ENCODE measurements at regions not wholly inside any gene's neighbourhood (a gene's known extent, or its start where the extent isn't known, plus 50 kb on each side); places are given as distances from the start of the nearest gene placed in this dataset.
A peak's percentile ranks its signal among the peaks of the same experiment; 100 is the strongest.

DNA sequence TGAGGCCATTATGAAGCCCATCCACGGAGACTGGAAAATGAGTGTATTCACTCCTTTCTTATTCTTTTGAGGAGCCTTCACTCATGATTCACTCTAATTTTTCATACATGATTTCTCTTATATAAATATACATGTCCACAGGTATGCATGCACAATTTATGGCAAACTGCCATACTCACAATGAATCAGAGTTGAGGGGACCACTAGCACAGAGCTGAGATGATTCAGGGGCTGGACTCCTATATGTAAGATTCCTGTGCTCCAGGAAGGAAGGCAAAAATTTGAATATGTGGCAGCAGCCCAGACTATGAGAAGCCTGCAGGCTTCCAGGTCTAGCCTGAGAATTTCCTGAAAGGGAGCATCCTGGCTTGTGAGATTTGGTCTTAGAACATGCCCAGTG, 484.6 kb downstream of the PRELID2 start:
- peaks cover 9% of the 10 kb centered on the region for H3K9me3 Mint-ChIP-seq

DNA sequence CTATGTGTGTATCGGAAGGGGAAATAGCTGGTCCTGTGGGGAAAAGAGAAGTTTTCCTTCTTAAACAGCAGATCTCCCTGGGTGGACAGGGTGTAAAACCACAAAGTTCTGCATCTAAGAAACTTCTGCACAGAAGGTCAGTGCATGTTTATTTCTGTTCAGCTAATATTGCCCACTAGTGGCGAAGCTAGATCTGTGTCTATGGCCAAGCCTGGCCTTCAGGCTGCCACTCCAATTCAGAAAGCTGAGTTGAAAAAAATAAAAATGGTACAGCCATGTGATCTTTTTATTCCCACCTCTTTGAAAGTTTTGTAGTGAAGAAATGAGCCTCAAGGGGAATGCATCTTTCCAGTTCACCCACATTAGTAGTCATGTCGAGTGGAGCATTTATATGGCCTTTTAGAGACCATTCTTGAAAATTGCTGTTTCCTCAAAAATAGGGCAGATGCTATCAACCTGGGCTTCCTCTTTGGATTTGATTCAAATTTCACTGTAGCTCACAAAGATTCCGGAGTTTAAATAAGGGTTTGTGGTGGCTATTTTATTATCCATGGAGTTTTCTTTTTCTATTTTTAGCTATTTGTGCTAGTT, 488.0 kb downstream of the PRELID2 start:
- no peak overlapping the region for H3K4me3 Mint-ChIP-seq
- peaks cover 5% of the 10 kb centered on the region for H3K9me3 Mint-ChIP-seq
- no peak overlapping the region for H3K27ac Mint-ChIP-seq
- no peaks in the 10 kb centered on the region for H3K36me3 Mint-ChIP-seq
- H3K27me3 Mint-ChIP-seq = no peaks in the 10 kb centered on the region
- no peak for DNase-seq (ENCODE audit: low spot score)
- no peaks in the 10 kb centered on the region for H3K4me1 Mint-ChIP-seq (ENCODE audit: low read depth in 2 of 2)
- no peak for ATAC-seq

More for the DNA sequence above, 484.6 kb downstream of the PRELID2 start:
- Mint-ChIP-seq H3K27me3 (no peaks in the 10 kb centered on the region), H3K4me3 (no peak overlapping the region), H3K36me3 (no peaks in the 10 kb centered on the region), H3K27ac (no peak overlapping the region), H3K4me1 (ENCODE audit: low read depth in 2 of 2) (no peaks in the 10 kb centered on the region)
- DNase-seq (ENCODE audit: low spot score) (no peak), ATAC-seq (no peak)

DNA sequence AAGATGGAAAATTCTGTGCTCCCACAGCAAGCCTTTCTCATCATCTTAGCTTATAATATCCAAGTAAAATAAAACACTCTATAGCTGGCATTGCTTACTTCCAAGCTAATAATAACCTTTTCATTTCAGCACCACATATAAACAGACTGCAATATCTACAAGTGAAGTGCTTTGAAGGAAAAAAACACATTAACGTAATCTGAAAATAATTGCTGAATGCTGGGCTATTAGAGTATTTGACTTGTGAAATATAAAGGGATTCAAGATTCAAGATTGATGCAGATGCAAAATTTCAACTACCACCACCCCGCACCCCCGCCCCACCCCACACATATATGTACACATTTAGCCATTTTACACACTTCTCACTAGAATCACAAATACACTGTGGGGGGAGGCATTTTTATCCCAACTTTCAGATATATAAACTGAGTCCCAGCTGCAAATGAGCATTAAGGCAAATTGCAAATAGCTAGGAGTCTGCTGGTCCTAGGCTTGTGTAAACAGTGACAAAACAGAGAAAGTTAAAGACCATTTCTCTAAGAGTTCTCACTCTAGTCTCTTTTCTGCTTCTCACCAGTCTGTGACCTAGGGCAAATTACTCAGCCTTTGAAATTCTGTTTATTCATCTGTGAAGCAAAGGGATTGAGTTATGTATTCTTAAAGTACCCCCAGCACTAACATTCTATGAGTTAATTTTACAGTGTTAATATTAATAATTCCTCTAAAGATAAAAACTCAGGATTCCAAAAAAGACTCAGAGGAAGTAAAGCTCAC, 489.4 kb downstream of the PRELID2 start:
- H3K4me1 Mint-ChIP-seq (ENCODE audit: low read depth in 2 of 2) = no peaks in the 10 kb centered on the region
- peaks cover 7% of the 10 kb centered on the region for H3K9me3 Mint-ChIP-seq
- no peak overlapping the region for H3K4me3 Mint-ChIP-seq
- no peak for DNase-seq (ENCODE audit: low spot score)
- H3K27me3 Mint-ChIP-seq = no peaks in the 10 kb centered on the region
- no peaks in the 10 kb centered on the region for H3K36me3 Mint-ChIP-seq
- no peak for ATAC-seq
- H3K27ac Mint-ChIP-seq = no peak overlapping the region

DNA sequence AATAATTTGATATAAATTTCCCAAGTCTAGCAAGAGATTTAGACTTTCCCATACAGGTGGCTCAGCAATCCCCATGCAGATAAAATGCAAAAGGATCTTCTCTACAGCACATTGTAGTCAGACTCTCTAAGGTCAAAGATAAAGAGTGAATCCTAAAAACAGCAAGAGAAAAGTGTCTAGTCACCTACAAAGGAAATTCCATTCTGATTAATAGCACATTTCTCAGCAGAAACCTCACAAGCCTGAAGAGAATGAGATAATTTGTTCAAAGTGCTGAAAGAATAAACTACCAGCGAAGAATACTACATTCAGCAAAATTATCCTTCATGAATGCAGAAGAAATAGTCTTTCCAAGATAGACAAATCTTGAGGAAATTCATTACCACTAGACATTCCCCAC, 493.3 kb downstream of the PRELID2 start:
- no peaks in the 10 kb centered on the region for H3K4me1 Mint-ChIP-seq (ENCODE audit: low read depth in 2 of 2)
- ATAC-seq (no peak), DNase-seq (ENCODE audit: low spot score) (no peak)
- no peaks in the 10 kb centered on the region for H3K27me3 Mint-ChIP-seq
- no peak overlapping the region for H3K4me3 Mint-ChIP-seq
- H3K27ac Mint-ChIP-seq = no peak overlapping the region
- peaks cover 7% of the 10 kb centered on the region for H3K9me3 Mint-ChIP-seq
- no peaks in the 10 kb centered on the region for H3K36me3 Mint-ChIP-seq

DNA sequence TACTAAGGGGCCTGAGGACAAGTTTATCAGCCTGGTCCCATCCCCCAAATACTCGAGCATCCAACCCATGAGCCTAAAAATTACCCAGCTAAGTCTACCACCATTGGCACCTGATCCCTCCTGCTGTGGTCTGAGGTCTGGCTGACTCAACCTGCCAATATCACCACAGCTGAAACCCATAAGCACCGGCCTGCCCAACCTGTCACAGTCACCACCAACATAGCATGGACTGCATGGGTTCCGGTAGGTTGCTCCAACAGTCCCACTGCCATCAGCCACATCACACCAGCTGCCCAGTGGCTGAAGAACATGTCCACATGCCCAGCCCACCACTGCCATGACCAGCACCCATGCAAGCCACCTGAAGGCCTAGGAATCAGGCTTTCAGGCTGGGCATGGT, 495.0 kb downstream of the PRELID2 start:
- Mint-ChIP-seq H3K9me3 (peaks cover 11% of the 10 kb centered on the region), H3K4me1 (ENCODE audit: low read depth in 2 of 2) (no peaks in the 10 kb centered on the region), H3K4me3 (no peak overlapping the region), H3K36me3 (peaks cover 4% of the 10 kb centered on the region), H3K27ac (no peak overlapping the region), H3K27me3 (no peaks in the 10 kb centered on the region)
- ATAC-seq (peak in 1 of 2 donors; percentile 36), DNase-seq (ENCODE audit: low spot score) (no peak)

DNA sequence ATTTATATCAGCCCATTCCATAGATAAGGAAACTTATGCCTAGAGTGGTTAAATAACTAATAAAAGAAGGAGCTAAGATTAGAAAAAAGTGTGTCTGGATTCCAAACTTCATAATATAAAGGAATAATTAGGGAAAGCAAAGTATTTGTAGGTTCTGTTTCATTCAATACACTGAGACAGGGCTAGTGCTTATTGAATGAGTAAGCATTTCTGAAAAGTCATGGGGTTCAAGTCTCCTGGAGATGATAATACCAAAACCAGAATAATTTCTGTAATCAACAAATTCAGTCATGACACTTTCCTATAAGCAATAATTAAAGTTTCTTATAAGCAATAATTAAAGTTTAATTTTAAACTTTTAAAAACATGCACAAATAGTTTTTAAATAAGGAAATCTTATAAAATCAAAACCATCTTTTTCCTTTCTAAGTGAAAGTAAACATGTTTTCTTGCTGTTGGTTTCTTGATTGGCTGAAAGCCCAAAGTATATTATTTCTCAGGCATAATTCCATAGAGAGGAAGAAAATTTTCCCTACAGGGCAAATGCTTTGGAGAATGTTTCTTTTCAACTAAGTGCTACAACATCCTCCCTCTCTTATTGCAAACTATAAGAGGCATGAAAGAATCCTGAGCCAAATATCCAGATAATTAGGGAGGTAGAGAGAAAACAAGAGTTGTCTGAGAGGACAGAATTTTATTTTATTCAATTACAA, 510.2 kb downstream of the PRELID2 start:
- Mint-ChIP-seq H3K4me3 (no peak overlapping the region), H3K36me3 (no peaks in the 10 kb centered on the region), H3K27ac (no peak overlapping the region), H3K4me1 (ENCODE audit: low read depth in 2 of 2) (no peaks in the 10 kb centered on the region), H3K27me3 (no peaks in the 10 kb centered on the region), H3K9me3 (peaks cover 28% of the 10 kb centered on the region)
- no peak for DNase-seq (ENCODE audit: low spot score)
- no peak for ATAC-seq

DNA sequence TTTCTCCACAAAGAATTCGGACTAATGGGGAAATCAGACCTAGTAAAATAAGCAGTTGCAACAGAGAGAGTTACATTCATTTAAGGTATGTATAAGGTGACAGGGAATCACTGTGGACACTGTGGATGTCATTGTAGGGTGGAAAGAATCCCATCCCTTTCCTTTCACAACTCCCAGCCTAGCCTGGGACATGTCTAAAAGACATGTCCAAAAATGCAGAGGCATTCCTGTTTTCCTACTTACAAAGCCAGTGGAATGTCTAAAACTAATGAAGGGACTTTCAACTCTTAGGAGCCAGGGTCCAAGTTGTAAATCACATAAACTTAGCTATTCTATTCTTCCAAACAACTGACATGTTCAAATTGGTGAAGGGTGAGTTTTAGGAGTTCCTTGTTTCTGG, 511.0 kb downstream of the PRELID2 start:
- DNase-seq (ENCODE audit: low spot score) = no peak

DNA sequence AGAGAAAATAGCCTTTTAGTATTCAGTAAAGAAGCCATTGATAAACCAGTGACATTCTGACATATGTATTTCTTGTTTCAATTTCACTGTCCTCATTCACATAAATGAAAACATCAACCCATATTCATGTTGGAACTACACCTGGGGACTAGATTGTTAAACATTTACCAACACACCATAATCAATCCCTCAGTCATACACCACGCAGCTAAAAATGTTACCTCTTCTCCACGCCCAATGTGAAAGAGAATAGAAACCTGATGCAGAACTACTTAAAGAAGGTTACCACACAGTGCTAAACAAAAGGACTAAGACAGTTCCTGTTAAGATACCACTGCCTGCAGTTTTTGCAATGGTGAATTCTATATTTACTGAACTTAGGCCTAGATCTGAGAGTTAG, 518.9 kb downstream of the PRELID2 start:
- peaks cover 8% of the 10 kb centered on the region for H3K9me3 Mint-ChIP-seq
- H3K4me1 Mint-ChIP-seq (ENCODE audit: low read depth in 2 of 2) = no peaks in the 10 kb centered on the region
- ATAC-seq = no peak

More for the DNA sequence above, 511.0 kb downstream of the PRELID2 start:
- Mint-ChIP-seq H3K36me3 (no peaks in the 10 kb centered on the region), H3K27ac (no peak overlapping the region), H3K9me3 (peaks cover 20% of the 10 kb centered on the region), H3K27me3 (no peaks in the 10 kb centered on the region), H3K4me3 (no peak overlapping the region), H3K4me1 (ENCODE audit: low read depth in 2 of 2) (no peaks in the 10 kb centered on the region)
- ATAC-seq = no peak

DNA sequence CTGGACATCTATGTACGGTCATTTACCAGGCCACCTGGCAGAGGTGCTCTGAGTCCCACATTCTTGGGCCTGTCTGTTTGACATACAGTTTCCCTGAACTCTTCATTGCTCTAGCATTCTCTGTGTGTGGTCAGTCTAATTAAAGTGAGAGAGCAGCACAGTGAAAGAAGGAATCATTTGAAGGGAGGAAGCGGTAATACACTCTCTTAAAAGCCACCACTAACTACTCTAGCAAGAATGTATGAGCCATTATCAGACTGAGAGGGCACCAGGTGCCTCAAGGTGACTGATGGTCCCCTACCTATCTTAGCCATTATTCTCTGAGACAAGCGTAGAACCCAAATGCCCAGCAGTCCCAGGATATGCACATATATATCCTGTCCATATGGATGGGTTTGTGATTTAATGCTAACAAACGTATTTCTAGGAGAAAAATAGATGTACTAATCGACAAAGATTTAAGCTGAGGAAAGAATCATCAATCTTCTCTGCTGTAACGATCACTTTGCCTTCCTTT, 527.2 kb downstream of the PRELID2 start:
- no peaks in the 10 kb centered on the region for H3K4me1 Mint-ChIP-seq (ENCODE audit: low read depth in 2 of 2)
- H3K36me3 Mint-ChIP-seq = no peaks in the 10 kb centered on the region
- H3K9me3 Mint-ChIP-seq = peaks cover 18% of the 10 kb centered on the region
- no peak overlapping the region for H3K27ac Mint-ChIP-seq
- H3K4me3 Mint-ChIP-seq = no peak overlapping the region
- DNase-seq (ENCODE audit: low spot score) (no peak), ATAC-seq (no peak)
- H3K27me3 Mint-ChIP-seq = no peaks in the 10 kb centered on the region

More for the DNA sequence above, 518.9 kb downstream of the PRELID2 start:
- Mint-ChIP-seq H3K27me3 (no peaks in the 10 kb centered on the region), H3K4me3 (no peak overlapping the region), H3K36me3 (no peaks in the 10 kb centered on the region), H3K27ac (no peak overlapping the region)
- no peak for DNase-seq (ENCODE audit: low spot score)

DNA sequence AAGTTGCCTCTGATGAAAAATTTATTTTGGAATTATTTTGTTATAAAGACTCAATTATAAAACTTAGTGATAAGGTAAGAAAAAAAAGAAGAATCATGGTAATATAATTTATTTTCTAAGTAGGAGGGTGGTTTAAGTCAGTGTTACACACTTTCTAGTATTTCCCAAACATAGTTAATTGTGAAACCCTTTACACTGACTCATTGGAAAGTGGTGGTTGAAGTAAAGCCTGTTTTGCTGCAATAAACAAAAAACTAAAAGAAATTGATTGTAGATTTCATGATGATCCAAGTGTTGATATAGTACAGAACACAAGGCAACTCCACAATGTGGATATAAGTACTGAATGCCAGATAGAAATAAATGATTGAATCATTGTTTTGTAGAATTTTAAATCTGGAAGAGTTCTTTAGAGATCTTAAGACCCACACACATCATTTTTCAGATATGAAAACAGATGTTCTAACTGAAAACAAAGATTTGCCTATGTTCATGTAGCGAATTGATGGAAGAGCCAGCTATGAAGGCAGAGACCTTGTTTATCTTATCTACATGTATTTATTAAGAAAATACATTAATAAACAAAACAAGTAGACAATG, 539.8 kb downstream of the PRELID2 start:
- Mint-ChIP-seq H3K27me3 (no peaks in the 10 kb centered on the region), H3K27ac (no peak overlapping the region), H3K4me1 (ENCODE audit: low read depth in 2 of 2) (no peaks in the 10 kb centered on the region), H3K4me3 (no peak overlapping the region), H3K36me3 (no peaks in the 10 kb centered on the region), H3K9me3 (no peaks in the 10 kb centered on the region)
- ATAC-seq (no peak), DNase-seq (ENCODE audit: low spot score) (no peak)

DNA sequence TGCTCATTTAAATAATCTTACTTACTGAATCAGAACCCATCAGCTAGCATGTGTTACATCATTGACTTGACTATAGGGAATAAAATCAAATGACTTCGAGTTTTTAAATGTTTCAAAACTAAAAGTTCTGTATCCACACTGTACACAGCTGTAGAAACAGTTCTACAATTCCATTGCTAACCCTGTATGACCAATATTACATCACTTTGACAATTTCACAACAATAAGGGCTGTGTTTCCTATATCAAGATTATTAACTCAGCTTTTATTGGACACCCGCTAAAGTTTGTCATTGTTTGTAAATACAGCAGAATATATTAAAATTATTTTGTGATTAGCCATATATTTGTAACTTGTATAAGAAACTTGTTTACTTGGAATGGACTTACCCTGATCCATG, 540.8 kb downstream of the PRELID2 start:
- no peak for ATAC-seq
- no peak for DNase-seq (ENCODE audit: low spot score)
- Mint-ChIP-seq H3K9me3 (no peaks in the 10 kb centered on the region), H3K4me1 (ENCODE audit: low read depth in 2 of 2) (no peaks in the 10 kb centered on the region), H3K4me3 (no peak overlapping the region), H3K36me3 (no peaks in the 10 kb centered on the region), H3K27ac (no peak overlapping the region), H3K27me3 (no peaks in the 10 kb centered on the region)

DNA sequence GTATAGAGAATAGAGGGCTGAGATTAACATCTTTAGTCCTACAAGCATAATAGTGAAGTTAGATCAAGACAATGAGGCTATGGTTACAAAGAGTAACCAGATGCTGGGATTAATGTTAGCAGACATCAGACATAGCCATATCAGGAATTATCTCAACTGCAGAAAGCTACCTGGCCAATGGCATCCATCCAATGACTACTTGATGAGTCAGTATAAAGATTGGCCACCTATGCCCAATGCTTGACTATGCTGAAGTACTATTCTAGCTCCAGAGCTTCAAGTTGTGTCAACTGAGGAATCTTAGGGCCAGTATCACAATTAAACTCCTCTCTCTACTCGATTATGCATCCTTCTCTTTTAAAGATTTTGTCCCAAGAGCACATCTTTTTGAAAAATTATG, 541.4 kb downstream of the PRELID2 start:
- H3K4me1 Mint-ChIP-seq (ENCODE audit: low read depth in 2 of 2) = no peaks in the 10 kb centered on the region
- no peaks in the 10 kb centered on the region for H3K27me3 Mint-ChIP-seq
- no peaks in the 10 kb centered on the region for H3K9me3 Mint-ChIP-seq
- H3K36me3 Mint-ChIP-seq = no peaks in the 10 kb centered on the region
- DNase-seq (ENCODE audit: low spot score) (no peak), ATAC-seq (no peak)
- H3K27ac Mint-ChIP-seq = no peak overlapping the region
- no peak overlapping the region for H3K4me3 Mint-ChIP-seq

DNA sequence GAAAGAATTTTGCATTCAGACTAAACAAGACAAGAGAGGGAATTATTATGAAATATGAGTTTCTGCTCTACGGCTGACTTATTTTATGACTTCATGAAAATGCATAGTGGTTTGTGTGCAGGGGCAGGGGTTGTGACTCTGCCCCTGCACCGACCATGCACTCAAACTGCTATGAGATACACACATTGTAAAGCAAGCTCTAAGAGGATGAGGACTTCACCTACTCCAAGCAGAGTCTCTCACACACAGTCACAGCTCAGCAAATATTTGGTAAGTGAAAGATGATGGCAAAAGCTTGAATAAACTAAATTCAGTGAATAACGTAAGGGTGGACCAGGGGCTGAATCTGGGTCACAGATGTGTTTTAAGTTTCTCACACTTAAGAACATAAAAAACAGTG, 542.9 kb downstream of the PRELID2 start:
- no peaks in the 10 kb centered on the region for H3K4me1 Mint-ChIP-seq (ENCODE audit: low read depth in 2 of 2)
- no peak for DNase-seq (ENCODE audit: low spot score)
- H3K27ac Mint-ChIP-seq = no peak overlapping the region
- H3K36me3 Mint-ChIP-seq = no peaks in the 10 kb centered on the region
- H3K9me3 Mint-ChIP-seq = no peaks in the 10 kb centered on the region
- H3K4me3 Mint-ChIP-seq = no peak overlapping the region
- H3K27me3 Mint-ChIP-seq = no peaks in the 10 kb centered on the region
- no peak for ATAC-seq
